Inflammatory macrophage treated with lipopolysaccharide for 4 hours (primary cell): ENCODE measurements at regions not wholly inside any gene's neighbourhood (a gene's known extent, or its start where the extent isn't known, plus 50 kb on each side); places are given as distances from the start of the nearest gene placed in this dataset.

Experiments used
- DNase-seq: peaks from one replicate; pipeline ENCODE4 v3.0.0-alpha.2; 2020

DNA sequence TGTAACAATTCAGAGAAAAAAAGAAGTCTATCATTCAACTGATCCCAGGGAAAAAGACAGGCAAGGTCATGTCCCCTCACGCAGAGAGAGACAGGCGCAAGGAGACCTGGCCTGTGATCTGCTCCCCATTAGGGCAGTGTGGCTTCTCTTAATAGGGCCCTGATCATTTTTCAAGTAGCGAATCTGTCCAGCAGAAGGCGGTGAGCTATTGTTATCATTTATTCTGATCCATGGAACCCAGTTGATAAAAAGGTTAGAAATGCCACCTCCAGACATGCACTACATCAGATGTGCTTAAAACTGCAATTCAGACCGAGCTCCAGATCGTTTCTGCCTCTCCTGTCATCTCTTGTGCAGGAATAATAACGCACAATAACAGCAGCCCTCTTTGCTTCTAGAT is 1025.6 kb upstream of the PIK3C3 start:
- no peak for DNase-seq

DNA sequence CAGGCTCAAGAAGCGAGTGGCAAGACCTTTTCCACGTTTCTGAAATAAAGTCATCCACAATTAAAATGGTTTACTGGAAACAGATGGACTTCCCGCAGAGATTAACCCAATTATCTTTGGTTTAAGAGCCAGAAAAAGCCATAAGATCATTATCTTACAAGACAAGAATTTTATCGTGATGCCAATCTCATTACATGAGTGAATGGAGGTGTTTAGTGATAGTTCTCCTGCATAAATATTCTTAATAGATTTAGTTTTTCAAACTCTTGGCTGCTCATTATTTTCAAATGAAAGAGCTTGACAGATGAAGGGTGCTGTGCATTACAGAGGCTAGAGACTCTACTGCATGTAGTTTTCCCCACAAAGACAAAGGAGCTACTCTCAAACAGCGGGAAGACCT is 1028.4 kb upstream of the PIK3C3 start:
- no peak for DNase-seq

DNA sequence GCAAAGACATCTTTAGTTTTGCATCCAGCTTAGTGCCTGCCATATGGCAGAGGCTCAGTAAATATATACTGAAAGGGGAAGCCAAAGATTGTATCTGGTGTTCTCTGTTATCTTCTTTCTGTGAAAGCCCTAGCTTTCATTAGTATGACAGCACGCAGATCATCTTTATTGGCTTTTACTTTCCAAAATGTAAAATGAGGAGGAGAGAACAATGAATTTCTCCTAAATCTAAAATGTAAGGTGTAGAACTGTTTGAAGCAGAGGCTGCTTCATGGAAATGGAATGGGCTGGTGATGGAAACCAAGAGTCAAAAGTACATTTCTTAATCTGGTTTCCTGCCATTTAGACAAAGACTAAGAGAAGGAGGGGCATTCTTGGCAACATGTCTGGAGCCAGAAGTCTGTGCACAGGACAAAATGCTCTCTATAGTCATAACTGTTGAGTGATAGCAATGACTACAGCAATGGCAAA is 1029.9 kb upstream of the PIK3C3 start:
- no peak for DNase-seq

GRCh38 chr18:40921845-40922629 is 1033.0 kb upstream of the PIK3C3 start:
- no peak for DNase-seq

- no peak for DNase-seq
Measured at GRCh38 chr18:40917056-40917455, 1038.0 kb upstream of the PIK3C3 start.

GRCh38 chr18:40915724-40916123 is 1039.3 kb upstream of the PIK3C3 start:
- no peak for DNase-seq

GRCh38 chr18:40911582-40912254 is 1043.3 kb upstream of the PIK3C3 start:
- no peak for DNase-seq

- no peak for DNase-seq
Measured at GRCh38 chr18:40911041-40911440, 1044.0 kb upstream of the PIK3C3 start.

DNA sequence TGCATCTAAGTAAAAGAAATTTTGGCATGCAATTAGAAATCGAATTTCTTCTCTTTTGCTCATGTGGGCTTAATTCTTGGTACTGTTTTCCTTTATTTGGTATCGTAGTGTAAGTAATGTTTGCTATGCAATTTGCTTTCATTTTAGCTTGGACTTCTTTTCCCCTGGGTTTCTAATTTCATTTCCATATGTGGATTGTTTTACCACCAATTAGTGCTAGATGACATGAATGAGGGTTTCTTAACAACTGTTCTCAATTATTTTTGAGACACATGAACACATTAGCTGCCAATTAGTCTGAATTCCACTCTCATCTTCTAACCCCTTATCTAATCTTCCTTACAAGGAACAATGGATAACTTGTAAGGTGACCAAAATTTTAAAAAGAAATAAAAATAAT is 1047.2 kb upstream of the PIK3C3 start:
- DNase-seq = no peak

GRCh38 chr18:40904295-40904694 is 1050.7 kb upstream of the PIK3C3 start:
- no peak for DNase-seq

DNA sequence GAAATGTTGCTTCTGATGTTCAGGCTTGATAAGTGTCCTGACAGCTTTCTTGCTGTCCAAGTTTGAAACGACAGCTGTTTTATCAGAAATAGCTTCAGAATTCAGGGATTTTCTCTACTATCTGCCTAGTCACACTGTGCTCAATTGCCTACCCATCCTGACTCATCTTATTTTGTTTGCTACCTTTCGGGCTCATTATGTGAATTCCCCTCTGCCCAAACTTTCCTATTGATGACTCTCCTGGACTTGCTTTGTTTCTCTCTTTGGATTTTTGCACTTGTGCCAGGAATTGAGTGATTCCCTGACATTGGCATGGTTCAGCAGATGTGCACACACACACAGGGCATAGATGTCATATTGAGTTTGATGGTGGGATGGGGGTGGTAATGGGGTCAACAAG is 1052.6 kb upstream of the PIK3C3 start:
- no peak for DNase-seq

- no peak for DNase-seq
Measured at GRCh38 chr18:40897884-40898283, 1057.2 kb upstream of the PIK3C3 start.

GRCh38 chr18:40883271-40883670 is 1071.8 kb upstream of the PIK3C3 start:
- no peak for DNase-seq

DNA sequence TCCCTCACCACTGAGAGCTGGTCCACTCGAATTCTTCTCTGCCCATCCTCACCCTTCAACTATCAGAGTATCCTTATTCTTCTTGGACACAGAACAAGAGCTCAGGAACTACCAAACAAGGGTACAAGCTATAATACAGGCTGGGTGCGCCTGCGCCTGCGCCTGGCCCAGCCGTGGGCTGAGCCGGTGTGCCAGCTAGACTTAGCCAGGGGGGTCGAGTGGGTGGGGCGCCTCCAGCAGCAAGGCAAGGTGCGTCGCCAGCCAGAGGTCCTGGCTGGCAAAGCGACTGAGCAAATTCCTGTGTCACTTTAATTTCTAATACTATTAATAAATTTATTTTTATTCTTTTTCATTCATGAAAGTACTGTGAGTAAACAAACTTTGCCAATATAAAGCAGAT is 1072.6 kb upstream of the PIK3C3 start:
- DNase-seq = no peak

GRCh38 chr18:40878371-40878770 is 1076.7 kb upstream of the PIK3C3 start:
- no peak for DNase-seq

GRCh38 chr18:40877096-40877495 is 1077.9 kb upstream of the PIK3C3 start:
- no peak for DNase-seq

GRCh38 chr18:40875101-40875615 is 1079.9 kb upstream of the PIK3C3 start:
- no peak for DNase-seq

GRCh38 chr18:40874233-40874632 is 1080.8 kb upstream of the PIK3C3 start:
- no peak for DNase-seq

DNA sequence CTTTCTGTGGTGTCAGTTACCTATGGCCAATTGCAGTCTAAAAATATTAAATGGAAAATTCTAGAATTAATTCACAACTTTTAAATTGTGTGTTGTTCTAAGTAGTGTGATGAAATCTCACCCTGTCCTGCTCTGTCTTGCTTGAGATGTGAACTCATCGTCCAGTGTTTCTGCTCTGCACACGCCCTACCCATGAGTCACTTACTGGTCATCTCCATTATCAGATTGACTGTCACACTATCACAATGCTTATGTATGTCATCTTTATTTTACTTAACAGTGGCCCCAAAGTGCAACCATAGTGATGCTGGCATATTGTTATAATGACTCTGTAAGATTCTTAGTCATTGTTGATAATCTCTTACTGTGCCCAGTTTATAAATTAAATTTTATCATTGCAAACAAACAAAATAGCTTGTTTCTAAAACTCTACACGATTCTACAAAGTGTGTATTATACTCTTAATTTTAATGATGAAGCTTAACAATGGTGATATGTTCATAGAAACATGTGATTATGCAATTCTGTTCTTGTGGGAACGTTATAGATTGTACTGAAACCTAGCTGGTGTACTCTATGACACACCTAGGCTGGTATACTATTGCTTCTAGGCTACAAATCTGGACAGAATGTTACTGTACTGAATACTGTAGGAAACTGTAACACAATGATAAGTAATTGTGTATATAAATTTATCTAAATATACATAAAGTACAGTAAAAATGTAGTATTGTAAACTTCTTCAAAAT is 1086.8 kb upstream of the PIK3C3 start:
- DNase-seq = no peak

DNA sequence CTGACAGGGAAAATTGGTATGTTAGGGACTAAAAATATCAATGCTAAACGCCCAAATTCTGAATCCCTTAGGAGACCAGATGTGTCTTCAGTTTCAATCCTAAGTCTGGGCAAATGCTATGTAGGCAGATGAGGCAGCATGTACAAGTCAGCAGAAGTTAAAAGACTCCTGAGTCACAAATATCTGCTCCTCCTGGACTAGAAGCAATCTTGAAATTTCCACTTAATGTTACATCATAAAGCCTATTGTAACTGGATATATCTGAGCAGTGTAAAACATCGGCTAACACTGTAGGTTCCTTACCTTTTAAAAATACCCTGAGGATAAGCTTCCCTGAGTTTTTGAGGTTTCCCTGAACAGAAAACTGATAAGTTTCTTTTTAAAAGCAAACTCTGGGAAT is 1087.6 kb upstream of the PIK3C3 start:
- no peak for DNase-seq

DNA sequence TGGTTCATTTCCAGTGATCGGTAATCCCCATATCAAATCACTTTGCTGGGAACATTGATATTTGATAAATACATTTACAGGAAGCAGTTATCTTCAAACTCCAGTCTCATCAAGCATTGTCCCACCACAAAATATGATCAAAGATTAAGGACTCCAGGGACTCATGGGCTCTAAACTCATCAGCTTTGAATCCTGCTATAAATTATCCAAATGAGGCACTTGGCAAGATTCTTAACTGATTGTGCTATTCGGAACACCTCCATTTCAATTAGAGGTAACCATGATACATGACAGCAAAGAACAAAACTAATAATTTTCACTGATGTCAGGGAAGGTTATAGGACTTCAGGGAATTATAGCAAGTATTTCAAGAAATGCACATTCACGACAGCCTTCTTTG is 1088.1 kb upstream of the PIK3C3 start:
- no peak for DNase-seq

GRCh38 chr18:40866013-40866645 is 1088.9 kb upstream of the PIK3C3 start:
- no peak for DNase-seq

DNA sequence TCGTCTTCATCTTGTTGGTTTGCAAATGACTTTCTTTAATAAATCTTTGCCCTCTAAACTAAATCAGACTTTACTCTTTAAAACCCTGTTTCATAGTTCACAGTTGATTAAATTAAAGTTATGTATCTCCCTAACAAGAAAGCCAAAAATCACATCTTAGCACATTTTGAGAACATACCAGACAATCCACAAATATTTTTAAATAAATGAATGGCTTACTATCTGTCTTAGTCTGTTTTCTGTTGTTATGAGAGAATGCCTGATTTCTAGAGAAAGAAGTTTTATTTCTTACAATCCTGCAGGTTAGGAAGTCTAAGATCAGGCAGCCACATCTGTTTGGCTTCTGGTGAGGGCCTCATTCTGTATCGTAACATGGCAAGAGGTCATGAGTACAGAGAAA is 1090.2 kb upstream of the PIK3C3 start:
- DNase-seq = no peak
